Gastroesophageal sphincter (tissue), 3 donors: ENCODE measurements at regions not wholly inside any gene's neighbourhood (a gene's known extent, or its start where the extent isn't known, plus 50 kb on each side); places are given as distances from the start of the nearest gene placed in this dataset.
"Not testable (repeated sequence)": the region's sequence is repeated elsewhere in the genome, so short reads cannot be mapped to it uniquely, and the experiment has no call there.

ENCODE experiments used
- CTCF ChIP-seq, 4 experiments: fragments of 200-600 bp in 2 of 4; fragments of 450-650 bp in 2 of 4; sonication (generic) in 1 of 4; IDR thresholded peaks; one replicate each; pipeline ENCODE4 v1.5.1; 2017 to 2019; ENCODE audit warnings: antibody characterized with exemption in 4 of 4, mild to moderate bottlenecking in 2 of 4, moderate library complexity in 2 of 4
- EP300 ChIP-seq: sonication (generic); formaldehyde crosslinking; IDR thresholded peaks from one replicate; pipeline ENCODE4 v1.6.1; 2017; ENCODE audit warnings: antibody characterized with exemption, mild to moderate bottlenecking
- POLR2A ChIP-seq, 2 donors: fragments of 450-650 bp; IDR thresholded peaks; one replicate each; pipeline ENCODE4 v1.6.1; 2017; ENCODE audit warnings: antibody characterized with exemption in 2 of 2, mild to moderate bottlenecking in 2 of 2, moderate library complexity in 1 of 2

- not testable (repeated sequence) for TF ChIP-seq POLR2A (IDR thresholded peaks at IDR 0.05); CTCF (IDR thresholded peaks at IDR 0.05); EP300
Measured at GRCh38 chr6:14297118-14297517, 179.5 kb downstream of the CD83 start.
